NCI-H2081 (cell line): ENCODE measurements at regions not wholly inside any gene's neighbourhood (a gene's known extent, or its start where the extent isn't known, plus 50 kb on each side); places are given as distances from the start of the nearest gene placed in this dataset.
A peak's percentile ranks its signal among the peaks of the same experiment; 100 is the strongest.
"Not testable (repeated sequence)": the region's sequence is repeated elsewhere in the genome, so short reads cannot be mapped to it uniquely, and the experiment has no call there.

ENCODE experiments used
- DNase-seq, 2 experiments: peaks; one replicate each; lab custom pipeline; 2025; lab: John Stamatoyannopoulos, UW

- not testable (repeated sequence) for DNase-seq
Measured at GRCh38 chr3:118162627-118163588, 871.7 kb downstream of the IGSF11 start.

- DNase-seq = no peak
Measured at GRCh38 chr3:118165413-118165812, 869.2 kb downstream of the IGSF11 start.

GRCh38 chr3:118167571-118167970, 867.1 kb downstream of the IGSF11 start:
- no peak for DNase-seq

GRCh38 chr3:118168175-118168574, 866.5 kb downstream of the IGSF11 start:
- no peak for DNase-seq

GRCh38 chr3:118171236-118171852, 863.3 kb downstream of the IGSF11 start:
- DNase-seq = no peak

- no peak for DNase-seq
Measured at GRCh38 chr3:118180853-118181252, 853.8 kb downstream of the IGSF11 start.

GRCh38 chr3:118181274-118181673, 853.4 kb downstream of the IGSF11 start:
- DNase-seq = no peak

- DNase-seq = peak in 1 of 2 experiments; percentile 55
Measured at GRCh38 chr3:118186051-118186450, 848.6 kb downstream of the IGSF11 start.

GRCh38 chr3:118187221-118187620, 847.4 kb downstream of the IGSF11 start:
- DNase-seq = no peak

GRCh38 chr3:118196183-118196582, 838.5 kb downstream of the IGSF11 start:
- DNase-seq = no peak

GRCh38 chr3:118199044-118199443, 835.6 kb downstream of the IGSF11 start:
- no peak for DNase-seq

GRCh38 chr3:118204052-118204656, 830.5 kb downstream of the IGSF11 start:
- DNase-seq = no peak

- no peak for DNase-seq
Measured at GRCh38 chr3:118207271-118207670, 827.4 kb downstream of the IGSF11 start.

GRCh38 chr3:118208642-118209041, 826.0 kb downstream of the IGSF11 start:
- DNase-seq = no peak

- no peak for DNase-seq
Measured at GRCh38 chr3:118213892-118214291, 820.8 kb downstream of the IGSF11 start.

- no peak for DNase-seq
Measured at GRCh38 chr3:118226206-118226605, 808.4 kb downstream of the IGSF11 start.

GRCh38 chr3:118227191-118227590, 807.5 kb downstream of the IGSF11 start:
- no peak for DNase-seq

- peak in 1 of 2 experiments; percentile 6 for DNase-seq
Measured at GRCh38 chr3:118228151-118228550, 806.5 kb downstream of the IGSF11 start.

- peak; percentile 17 to 80 for DNase-seq
Measured at GRCh38 chr3:118229196-118229595, 805.5 kb downstream of the IGSF11 start.

GRCh38 chr3:118231578-118231977, 803.1 kb downstream of the IGSF11 start:
- no peak for DNase-seq

- DNase-seq = no peak
Measured at GRCh38 chr3:118239253-118239652, 795.4 kb downstream of the IGSF11 start.

- DNase-seq = no peak
Measured at GRCh38 chr3:118244761-118245160, 789.9 kb downstream of the IGSF11 start.

- no peak for DNase-seq
Measured at GRCh38 chr3:118245312-118245711, 789.3 kb downstream of the IGSF11 start.
